AG09319 (cell line): ENCODE measurements at regions not wholly inside any gene's neighbourhood (a gene's known extent, or its start where the extent isn't known, plus 50 kb on each side); places are given as distances from the start of the nearest gene placed in this dataset.

Experiments used
- DNase-seq: peaks from one replicate; pipeline ENCODE4 v3.0.0-alpha.2; 2010; ENCODE audit warnings: low read depth; ENCODE audit errors: extremely low read depth
- CTCF ChIP-seq: IDR thresholded peaks from 2 replicates; pipeline ENCODE4 v1.5.1; 2011; ENCODE audit warnings: low read depth, mild to moderate bottlenecking, inconsistent platforms, low read length, moderate library complexity

GRCh38 chr7:22920672-22921071, 93.3 kb downstream of the HYCC1 start:
- no peak for TF ChIP-seq CTCF
- no peak for DNase-seq

- TF ChIP-seq CTCF, result no peak
- no peak for DNase-seq
Measured at GRCh38 chr7:22913158-22913557, 90.5 kb upstream of the TOMM7 start.

GRCh38 chr7:22911889-22912288, 89.2 kb upstream of the TOMM7 start:
- no peak for TF ChIP-seq CTCF
- DNase-seq, result no peak

GRCh38 chr7:22909917-22910316, 87.3 kb upstream of the TOMM7 start:
- no peak for DNase-seq
- TF ChIP-seq CTCF, result no peak

- no peak for DNase-seq
- TF ChIP-seq CTCF, result no peak
Measured at GRCh38 chr7:22907805-22908204, 85.2 kb upstream of the TOMM7 start.

- no peak for DNase-seq
- no peak for TF ChIP-seq CTCF
Measured at GRCh38 chr7:22900784-22901183, 78.1 kb upstream of the TOMM7 start.

GRCh38 chr7:22900101-22900500, 77.5 kb upstream of the TOMM7 start:
- no peak for DNase-seq
- no peak for TF ChIP-seq CTCF

DNA sequence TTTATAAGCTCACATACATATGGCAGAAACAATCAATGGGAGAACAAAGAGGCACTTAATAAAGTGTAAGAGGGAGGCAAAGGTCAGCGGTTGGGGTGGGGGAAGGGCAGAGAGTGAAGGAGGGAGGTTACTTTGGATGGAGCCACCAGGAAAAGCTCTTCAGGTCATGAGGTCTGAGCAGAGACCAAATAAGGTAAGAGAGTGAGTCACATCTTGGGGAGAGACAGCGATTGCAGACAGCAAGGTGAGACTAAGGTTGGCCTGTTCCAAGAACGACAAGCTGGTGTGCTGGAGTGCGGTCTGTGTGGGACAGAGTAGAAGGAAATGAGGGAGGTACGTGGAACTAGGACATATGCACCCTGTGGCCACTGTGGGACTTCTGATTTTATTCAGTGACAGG, 74.3 kb upstream of the TOMM7 start:
- DNase-seq, result no peak
- no peak for TF ChIP-seq CTCF
